Gastroesophageal sphincter (tissue), 4 donors: ENCODE measurements at regions not wholly inside any gene's neighbourhood (a gene's known extent, or its start where the extent isn't known, plus 50 kb on each side); places are given as distances from the start of the nearest gene placed in this dataset.
"Not testable (repeated sequence)": the region's sequence is repeated elsewhere in the genome, so short reads cannot be mapped to it uniquely, and the experiment has no call there.

Experiments
- ATAC-seq: fragments of 150-250 bp; one replicate; pipeline ENCODE4 v1.9.1; 2016; ENCODE audit warnings: mild to moderate bottlenecking, moderate library complexity
- H3K27ac ChIP-seq, 4 donors: fragments of 200-600 bp; sonication (generic) in 3 of 4; 1 replicate in 3 of 4; 2 replicates in 1 of 4; pipeline ENCODE4 v1.5.1; 2016 to 2019
- H3K27me3 ChIP-seq: fragments of 200-600 bp; sonication (generic); one replicate; pipeline ENCODE4 v1.5.1; 2019
- H3K36me3 ChIP-seq, 2 donors: fragments of 200-600 bp; sonication (generic); one replicate each; pipeline ENCODE4 v1.5.1; 2019; ENCODE audit warnings: control low read depth in 1 of 2
- H3K4me1 ChIP-seq, 3 donors: fragments of 200-600 bp; sonication (generic); 1 replicate in 2 of 3; 2 replicates in 1 of 3; pipeline ENCODE4 v1.5.1; 2016 to 2019; ENCODE audit warnings: control low read depth in 2 of 3
- H3K4me3 ChIP-seq, 2 donors: fragments of 200-600 bp; sonication (generic); one replicate each; pipeline ENCODE4 v1.5.1; 2019; ENCODE audit warnings: mild to moderate bottlenecking in 1 of 2, moderate library complexity in 1 of 2
- H3K9me3 ChIP-seq, 3 donors: fragments of 200-600 bp; sonication (generic); one replicate each; pipeline ENCODE4 v1.5.1; 2017 to 2019; ENCODE audit warnings: control low read depth in 2 of 3
- EP300 ChIP-seq: sonication (generic); formaldehyde crosslinking; IDR thresholded peaks from one replicate; pipeline ENCODE4 v1.6.1; 2017; ENCODE audit warnings: antibody characterized with exemption, mild to moderate bottlenecking
- POLR2A ChIP-seq, 2 donors: fragments of 450-650 bp; IDR thresholded peaks; one replicate each; pipeline ENCODE4 v1.6.1; 2017; ENCODE audit warnings: antibody characterized with exemption in 2 of 2, mild to moderate bottlenecking in 2 of 2, moderate library complexity in 1 of 2
- POLR2AphosphoS5 ChIP-seq: sonication (generic); formaldehyde crosslinking; IDR thresholded peaks from one replicate; pipeline ENCODE4 v1.6.1; 2017; ENCODE audit warnings: antibody characterized with exemption
- WGBS, 2 donors: methylation state at CpG; one replicate each; pipeline ENCODE4 v1.1.5; 2018; ENCODE audit warnings: low coverage in 1 of 2; 5-methylcytosine and 5-hydroxymethylcytosine counted together
- TF ChIP-seq, protein P1 (sequence below), 4 experiments: fragments of 200-600 bp in 2 of 4; fragments of 450-650 bp in 2 of 4; sonication (generic) in 1 of 4; IDR thresholded peaks; one replicate each; pipeline ENCODE4 v1.5.1; 2017 to 2019; ENCODE audit warnings: antibody characterized with exemption in 4 of 4, mild to moderate bottlenecking in 2 of 4, moderate library complexity in 2 of 4

- no peak for TF ChIP-seq EP300
- TF ChIP-seq POLR2A (IDR thresholded peaks at IDR 0.05): no peak
- no peak for TF ChIP-seq POLR2AphosphoS5
- TF ChIP-seq, protein P1, sequence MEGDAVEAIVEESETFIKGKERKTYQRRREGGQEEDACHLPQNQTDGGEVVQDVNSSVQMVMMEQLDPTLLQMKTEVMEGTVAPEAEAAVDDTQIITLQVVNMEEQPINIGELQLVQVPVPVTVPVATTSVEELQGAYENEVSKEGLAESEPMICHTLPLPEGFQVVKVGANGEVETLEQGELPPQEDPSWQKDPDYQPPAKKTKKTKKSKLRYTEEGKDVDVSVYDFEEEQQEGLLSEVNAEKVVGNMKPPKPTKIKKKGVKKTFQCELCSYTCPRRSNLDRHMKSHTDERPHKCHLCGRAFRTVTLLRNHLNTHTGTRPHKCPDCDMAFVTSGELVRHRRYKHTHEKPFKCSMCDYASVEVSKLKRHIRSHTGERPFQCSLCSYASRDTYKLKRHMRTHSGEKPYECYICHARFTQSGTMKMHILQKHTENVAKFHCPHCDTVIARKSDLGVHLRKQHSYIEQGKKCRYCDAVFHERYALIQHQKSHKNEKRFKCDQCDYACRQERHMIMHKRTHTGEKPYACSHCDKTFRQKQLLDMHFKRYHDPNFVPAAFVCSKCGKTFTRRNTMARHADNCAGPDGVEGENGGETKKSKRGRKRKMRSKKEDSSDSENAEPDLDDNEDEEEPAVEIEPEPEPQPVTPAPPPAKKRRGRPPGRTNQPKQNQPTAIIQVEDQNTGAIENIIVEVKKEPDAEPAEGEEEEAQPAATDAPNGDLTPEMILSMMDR (IDR thresholded peaks at IDR 0.05): no peak
- no peak overlapping the region for H3K4me3 ChIP-seq
- H3K27ac ChIP-seq: no peak overlapping the region
- H3K27me3 ChIP-seq: no peaks in the 10 kb centered on the region
- H3K9me3 ChIP-seq: no peaks in the 10 kb centered on the region
- ATAC-seq: no peak
- no peaks in the 10 kb centered on the region for H3K36me3 ChIP-seq
- H3K4me1 ChIP-seq: no peaks in the 10 kb centered on the region
These were observed 266.2 kb upstream of the SEMA3C start for GRCh38 chr7:81185072-81185471.

DNA sequence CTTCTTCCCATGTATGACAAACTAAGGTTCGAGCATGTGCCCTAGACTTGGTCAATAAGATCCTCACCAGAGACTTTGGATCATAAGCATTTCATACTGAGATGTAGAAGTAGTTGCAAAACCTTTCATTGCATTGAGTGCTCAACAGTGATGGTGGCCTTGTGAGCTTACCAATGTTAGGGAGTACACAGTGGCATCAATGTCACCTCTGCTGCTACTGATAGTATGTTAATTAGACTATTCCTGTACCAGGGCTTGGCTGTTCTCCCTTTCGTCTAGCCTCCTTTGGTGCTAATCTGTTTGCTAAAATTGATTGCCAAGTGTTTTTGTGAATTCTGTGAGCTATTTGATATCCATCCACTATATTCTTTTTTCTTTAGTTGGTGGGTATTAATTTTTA lies 264.5 kb upstream of the SEMA3C start:
- TF ChIP-seq, protein P1 (IDR thresholded peaks at IDR 0.05): no peak
- TF ChIP-seq EP300: no peak
- H3K4me1 ChIP-seq: no peaks in the 10 kb centered on the region
- no peaks in the 10 kb centered on the region for H3K9me3 ChIP-seq
- no peak overlapping the region for H3K27ac ChIP-seq
- WGBS, 2 donors: 83 to 90% methylated on average over 2 of the region's 2 CpGs
- H3K36me3 ChIP-seq: no peaks in the 10 kb centered on the region
- ATAC-seq: no peak
- no peaks in the 10 kb centered on the region for H3K27me3 ChIP-seq
- H3K4me3 ChIP-seq: no peak overlapping the region

- H3K36me3 ChIP-seq, H3K27me3 ChIP-seq, H3K27ac ChIP-seq, H3K4me3 ChIP-seq, H3K4me1 ChIP-seq, ATAC-seq, H3K9me3 ChIP-seq: not testable (repeated sequence)
- 93 to 98% methylated on average over 3 to 5 of the region's 10 CpGs for WGBS, 2 donors
These were observed 263.2 kb upstream of the SEMA3C start for GRCh38 chr7:81182056-81182455.

DNA sequence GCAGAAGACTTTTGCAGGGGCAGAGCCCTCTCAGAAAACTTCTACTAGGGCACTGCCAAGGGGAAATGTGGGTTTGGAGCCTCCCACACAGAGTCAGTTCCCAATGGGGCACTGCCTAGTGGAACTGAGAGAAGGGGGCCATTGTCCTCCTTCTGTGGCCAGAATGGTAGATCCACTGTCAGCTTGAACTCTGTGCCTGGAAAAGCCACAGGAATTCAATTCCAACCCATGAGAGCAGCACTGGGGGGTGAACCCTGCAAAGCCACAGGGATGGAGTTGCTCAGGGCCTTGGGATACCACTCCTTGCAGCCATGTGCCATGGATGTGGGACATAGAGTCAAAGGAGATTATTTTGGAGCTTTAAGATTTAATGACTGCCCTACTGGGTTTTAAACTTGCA lies 262.2 kb upstream of the SEMA3C start:
- TF ChIP-seq, protein P1 (IDR thresholded peaks at IDR 0.05): no peak
- TF ChIP-seq EP300 (no peak), POLR2A (IDR thresholded peaks at IDR 0.05) (no peak)
- no peaks in the 10 kb centered on the region for H3K9me3 ChIP-seq

GRCh38 chr7:81180573-81180972 lies 261.7 kb upstream of the SEMA3C start:
- H3K9me3 ChIP-seq: no peaks in the 10 kb centered on the region

More for the DNA sequence above, 262.2 kb upstream of the SEMA3C start:
- no peak overlapping the region for H3K4me3 ChIP-seq
- H3K27me3 ChIP-seq: no peaks in the 10 kb centered on the region
- H3K36me3 ChIP-seq: no peaks in the 10 kb centered on the region
- ATAC-seq: no peak
- H3K27ac ChIP-seq: no peak overlapping the region
- H3K4me1 ChIP-seq: no peaks in the 10 kb centered on the region

More at GRCh38 chr7:81180573-81180972, 261.7 kb upstream of the SEMA3C start:
- H3K4me3 ChIP-seq: no peak overlapping the region
- no peak overlapping the region for H3K27ac ChIP-seq
- no peaks in the 10 kb centered on the region for H3K4me1 ChIP-seq
- no peak for TF ChIP-seq EP300
- no peak for TF ChIP-seq POLR2AphosphoS5
- TF ChIP-seq, protein P1 (IDR thresholded peaks at IDR 0.05): no peak
- no peak for TF ChIP-seq POLR2A (IDR thresholded peaks at IDR 0.05)
- no peak for ATAC-seq
- H3K27me3 ChIP-seq: no peaks in the 10 kb centered on the region
- 94 to 100% methylated on average over 1 to 2 of the region's 2 CpGs for WGBS, 2 donors
- H3K36me3 ChIP-seq: no peaks in the 10 kb centered on the region
